NB4 (cell line): ENCODE measurements at regions not wholly inside any gene's neighbourhood (a gene's known extent, or its start where the extent isn't known, plus 50 kb on each side); places are given as distances from the start of the nearest gene placed in this dataset.

Experiments
- CTCF ChIP-seq: IDR thresholded peaks from one replicate; pipeline ENCODE4 v1.5.1; 2012; ENCODE audit warnings: low read depth, low read length
- MAX ChIP-seq: IDR thresholded peaks from 2 replicates; pipeline ENCODE4 v1.6.1; 2011; ENCODE audit warnings: low read depth, low read length
- POLR2A ChIP-seq: IDR thresholded peaks from 2 replicates; pipeline ENCODE4 v1.6.1; 2011; ENCODE audit warnings: mild to moderate bottlenecking; ENCODE audit not compliant: insufficient read length; ENCODE audit errors: extremely low read depth

GRCh38 chr12:13318231-13319015 is 121.9 kb downstream of the EMP1 start:
- no peak for TF ChIP-seq CTCF
- TF ChIP-seq POLR2A, result no peak
- TF ChIP-seq MAX, result no peak
